Left ventricle myocardium inferior (tissue), 1 donor: ENCODE measurements at regions not wholly inside any gene's neighbourhood (a gene's known extent, or its start where the extent isn't known, plus 50 kb on each side); places are given as distances from the start of the nearest gene placed in this dataset.

Experiments used
- DNase-seq: peaks from one replicate; pipeline ENCODE4 v3.0.0-alpha.2; 2020
- H3K27ac ChIP-seq: fragments of 200-600 bp; replicated peaks from 2 replicates; pipeline ENCODE4 v1.8.0; 2021
- H3K27me3 ChIP-seq: fragments of 200-600 bp; 2 replicates; pipeline ENCODE4 v1.8.0; 2021; ENCODE audit warnings: low read depth
- H3K36me3 ChIP-seq: fragments of 200-600 bp; 2 replicates; pipeline ENCODE4 v1.8.0; 2021
- H3K4me1 ChIP-seq: fragments of 200-600 bp; 2 replicates; pipeline ENCODE4 v1.8.0; 2021
- H3K4me3 ChIP-seq: fragments of 200-600 bp; 2 replicates; pipeline ENCODE4 v1.8.0; 2021; ENCODE audit warnings: mild to moderate bottlenecking, moderate library complexity
- H3K9me3 ChIP-seq: fragments of 200-600 bp; replicated peaks from 2 replicates; pipeline ENCODE4 v1.8.0; 2021
- intact Hi-C: fragments of 100-400 bp; cut with micrococcal nuclease; formaldehyde crosslinking; loops from one replicate; pipeline ENCODE4 v1.11.0; 2022
- TF ChIP-seq, protein P1 (sequence below): fragments of 200-600 bp; IDR thresholded peaks from 2 replicates; pipeline ENCODE4 v1.8.0; 2021; ENCODE audit warnings: antibody characterized with exemption, mild to moderate bottlenecking, borderline replicate concordance
- donor health status: DM: no; HTN: yes; CAD: no; lungs with severe emphysema.

DNA sequence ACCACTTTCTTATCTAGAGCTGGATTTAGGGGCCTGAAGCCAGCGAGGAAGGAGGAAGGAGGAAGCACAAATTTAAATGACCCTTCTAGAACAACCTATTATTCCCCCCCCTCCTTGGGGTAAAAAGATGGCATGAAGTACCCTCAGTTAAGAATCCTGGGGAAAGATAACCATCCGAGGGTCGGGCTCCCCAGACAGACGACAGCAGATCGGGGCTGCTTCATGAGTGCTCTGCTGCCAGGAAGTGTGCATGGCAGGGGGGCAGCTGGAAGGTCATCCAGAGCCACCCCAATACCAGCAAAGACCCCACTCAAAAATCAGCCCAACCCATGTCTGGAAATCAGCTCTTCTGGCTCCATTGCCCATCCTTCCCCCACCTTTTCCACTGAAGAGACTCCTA, 207.5 kb downstream of the CTTN start:
- no peak overlapping the region for H3K4me3 ChIP-seq
- intact Hi-C loops, result no loop called here
- TF ChIP-seq, protein P1, sequence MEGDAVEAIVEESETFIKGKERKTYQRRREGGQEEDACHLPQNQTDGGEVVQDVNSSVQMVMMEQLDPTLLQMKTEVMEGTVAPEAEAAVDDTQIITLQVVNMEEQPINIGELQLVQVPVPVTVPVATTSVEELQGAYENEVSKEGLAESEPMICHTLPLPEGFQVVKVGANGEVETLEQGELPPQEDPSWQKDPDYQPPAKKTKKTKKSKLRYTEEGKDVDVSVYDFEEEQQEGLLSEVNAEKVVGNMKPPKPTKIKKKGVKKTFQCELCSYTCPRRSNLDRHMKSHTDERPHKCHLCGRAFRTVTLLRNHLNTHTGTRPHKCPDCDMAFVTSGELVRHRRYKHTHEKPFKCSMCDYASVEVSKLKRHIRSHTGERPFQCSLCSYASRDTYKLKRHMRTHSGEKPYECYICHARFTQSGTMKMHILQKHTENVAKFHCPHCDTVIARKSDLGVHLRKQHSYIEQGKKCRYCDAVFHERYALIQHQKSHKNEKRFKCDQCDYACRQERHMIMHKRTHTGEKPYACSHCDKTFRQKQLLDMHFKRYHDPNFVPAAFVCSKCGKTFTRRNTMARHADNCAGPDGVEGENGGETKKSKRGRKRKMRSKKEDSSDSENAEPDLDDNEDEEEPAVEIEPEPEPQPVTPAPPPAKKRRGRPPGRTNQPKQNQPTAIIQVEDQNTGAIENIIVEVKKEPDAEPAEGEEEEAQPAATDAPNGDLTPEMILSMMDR, result no peak
- H3K27me3 ChIP-seq, result peaks cover 41% of the 10 kb centered on the region
- H3K4me1 ChIP-seq, result peaks cover 12% of the 10 kb centered on the region
- DNase-seq, result no peak
- H3K36me3 ChIP-seq, result no peaks in the 10 kb centered on the region
- no peaks in the 10 kb centered on the region for H3K9me3 ChIP-seq
- H3K27ac ChIP-seq, result no peak overlapping the region

DNA sequence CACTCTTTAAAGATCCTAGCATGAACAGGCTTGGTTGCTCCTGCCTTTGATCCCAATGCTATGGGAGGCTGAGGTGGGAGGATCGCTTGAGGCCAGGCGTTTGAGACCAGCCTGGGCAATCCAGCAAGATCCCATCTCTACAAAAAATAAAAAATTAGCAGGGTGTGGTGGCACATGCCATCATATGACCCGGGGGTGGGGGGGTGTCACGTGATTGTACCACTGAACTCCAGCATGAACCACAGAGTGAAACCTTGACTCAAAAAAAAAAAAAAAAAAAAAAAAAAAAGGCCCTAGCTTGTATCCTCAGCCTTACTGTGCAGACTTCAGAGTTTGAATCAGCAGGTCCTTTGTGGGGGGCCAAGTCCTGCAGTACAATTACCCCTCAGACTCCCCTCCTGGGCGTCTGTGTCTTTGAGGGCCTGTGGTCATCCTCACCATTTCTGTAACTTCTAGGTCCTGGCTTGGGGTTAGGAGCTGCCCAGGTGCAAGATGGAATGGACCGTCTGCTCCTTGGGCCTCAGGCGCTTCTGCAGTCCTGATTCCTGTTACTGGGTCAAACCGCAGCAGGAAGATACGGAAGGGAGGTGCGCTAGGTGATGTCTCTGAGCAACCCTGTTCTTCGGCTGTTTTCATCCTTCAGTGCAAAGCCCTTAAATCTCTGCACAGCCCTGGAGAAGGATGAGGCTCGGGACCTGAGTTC, 208.1 kb downstream of the CTTN start:
- Histone ChIP-seq H3K27ac (no peak overlapping the region), H3K27me3 (peaks cover 44% of the 10 kb centered on the region), H3K36me3 (no peaks in the 10 kb centered on the region), H3K4me1 (peaks cover 18% of the 10 kb centered on the region), H3K9me3 (no peaks in the 10 kb centered on the region), H3K4me3 (no peak overlapping the region)
- no peak for DNase-seq
- TF ChIP-seq, protein P1, result no peak
- intact Hi-C loops, result no loop called here

DNA sequence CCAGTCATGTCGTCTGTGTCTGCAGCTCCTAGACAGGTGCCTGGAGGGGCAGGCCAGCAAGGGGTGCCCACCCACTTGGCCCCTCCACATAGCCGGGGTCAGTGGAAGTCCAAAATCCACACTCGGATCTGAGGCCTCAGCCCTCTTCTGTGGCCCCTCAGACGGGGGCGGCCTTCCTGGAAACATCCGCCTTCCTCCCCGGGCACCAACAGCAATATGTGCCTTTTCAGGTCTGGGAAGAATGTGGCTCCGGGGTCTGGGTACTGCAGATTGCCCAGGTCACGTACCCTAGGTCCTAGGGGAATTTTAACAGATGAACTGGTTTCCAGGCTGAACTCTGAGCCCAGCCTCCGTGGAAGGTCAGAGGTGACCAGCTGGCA, 208.6 kb downstream of the CTTN start:
- Histone ChIP-seq H3K27me3 (peaks cover 50% of the 10 kb centered on the region), H3K4me3 (no peak overlapping the region), H3K9me3 (no peaks in the 10 kb centered on the region), H3K4me1 (peaks cover 18% of the 10 kb centered on the region), H3K36me3 (no peaks in the 10 kb centered on the region), H3K27ac (no peak overlapping the region)
- TF ChIP-seq, protein P1, result no peak
- intact Hi-C loops, result no loop called here
- no peak for DNase-seq

DNA sequence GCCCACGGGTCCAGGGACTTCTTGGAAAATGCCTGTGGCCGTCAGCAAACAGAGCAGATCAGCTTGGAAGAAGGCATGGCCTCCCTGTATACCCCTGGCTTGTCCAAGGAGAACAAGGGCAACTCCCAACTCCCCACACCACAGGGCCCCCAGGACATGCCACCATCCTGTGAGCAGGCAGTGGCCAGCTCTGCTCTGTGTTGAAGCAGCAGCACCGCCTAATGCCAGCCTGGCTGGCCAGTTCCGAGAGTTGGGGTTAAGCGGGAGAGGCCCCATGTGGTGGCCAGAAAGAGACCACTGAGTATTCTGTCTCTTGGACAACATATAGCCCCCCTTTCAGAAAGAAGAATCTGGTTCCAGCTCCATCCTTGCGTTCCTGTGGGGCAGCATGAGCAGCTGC, 209.2 kb downstream of the CTTN start:
- Histone ChIP-seq H3K27ac (no peak overlapping the region), H3K36me3 (no peaks in the 10 kb centered on the region), H3K9me3 (no peaks in the 10 kb centered on the region), H3K27me3 (peaks cover 56% of the 10 kb centered on the region), H3K4me1 (peaks cover 18% of the 10 kb centered on the region), H3K4me3 (no peak overlapping the region)
- intact Hi-C loops, result no loop called here
- TF ChIP-seq, protein P1, result no peak
- no peak for DNase-seq

DNA sequence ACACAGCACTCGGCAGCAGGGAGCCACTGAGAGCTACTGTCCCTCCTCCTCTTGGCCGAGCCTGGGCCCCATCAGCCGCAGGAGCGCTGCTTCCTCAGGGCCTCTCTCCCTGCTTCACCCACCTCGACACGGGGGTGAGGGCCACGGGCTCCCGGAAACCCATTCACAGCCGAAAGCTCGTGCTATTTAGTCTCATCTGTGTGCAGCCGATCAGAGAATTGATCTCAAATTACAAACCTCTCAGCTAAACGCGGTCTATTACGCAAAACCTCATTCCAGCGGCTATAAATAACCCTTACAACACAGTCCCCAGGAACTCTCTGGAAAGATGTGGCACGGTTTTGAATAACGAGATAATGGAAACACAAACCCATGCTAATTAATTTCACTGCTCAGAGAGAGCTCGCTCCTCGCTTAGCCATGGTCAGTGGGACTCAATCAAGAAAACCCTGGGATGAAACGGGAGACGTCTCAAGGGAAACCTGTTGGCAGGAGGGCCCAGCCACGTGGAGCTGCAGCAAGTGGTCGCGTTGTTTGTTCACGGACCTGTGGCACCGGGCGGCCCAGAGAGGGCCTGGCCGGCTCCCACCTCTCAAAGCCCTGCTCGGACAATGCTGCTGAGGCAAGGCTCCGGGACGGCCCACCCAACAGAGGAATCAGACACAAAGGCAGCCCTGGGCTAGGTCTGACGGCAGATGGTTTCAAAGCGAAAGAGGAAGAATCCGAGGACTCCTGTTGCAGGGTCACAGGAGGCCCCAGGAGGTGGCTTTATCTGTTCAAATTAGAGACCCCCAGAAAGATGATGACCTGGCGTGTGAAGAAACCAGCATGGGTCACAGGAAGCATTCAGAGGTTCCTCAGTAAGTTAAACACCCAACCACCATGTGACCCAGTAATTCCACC, 210.5 kb downstream of the CTTN start:
- TF ChIP-seq, protein P1, result no peak
- H3K36me3 ChIP-seq, result no peaks in the 10 kb centered on the region
- H3K4me3 ChIP-seq, result no peak overlapping the region
- peaks cover 18% of the 10 kb centered on the region for H3K4me1 ChIP-seq
- no peak for DNase-seq
- no peaks in the 10 kb centered on the region for H3K9me3 ChIP-seq
- no peak overlapping the region for H3K27ac ChIP-seq
- intact Hi-C loops, result no loop called here
- peaks cover 61% of the 10 kb centered on the region for H3K27me3 ChIP-seq
